Lung (tissue), 11 donors: ENCODE measurements at regions not wholly inside any gene's neighbourhood (a gene's known extent, or its start where the extent isn't known, plus 50 kb on each side); places are given as distances from the start of the nearest gene placed in this dataset.

Experiments
- ATAC-seq: fragments of 200-7000 bp; cut with Tn5 transposase; one replicate; pipeline ENCODE4 v1.9.1; 2020; ENCODE audit warnings: moderate number of reproducible peaks; ENCODE audit not compliant: insufficient read depth, low FRiP score
- DNase-seq, 3 donors: peaks; one replicate each; pipeline ENCODE4 v3.0.0-alpha.2; 2013 to 2017
- H3K27ac ChIP-seq, 2 donors: one replicate each; pipeline ENCODE4 v1.5.1; 2013; ENCODE audit warnings: mild to moderate bottlenecking in 2 of 2, moderate library complexity in 2 of 2, control low read depth in 1 of 2, inconsistent platforms in 1 of 2, low read depth in 1 of 2, low read length in 1 of 2
- H3K27me3 ChIP-seq, 3 donors: one replicate each; pipeline ENCODE4 v1.5.1; 2013; ENCODE audit warnings: low read length in 2 of 3; ENCODE audit not compliant: control insufficient read depth in 3 of 3, insufficient read depth in 3 of 3
- H3K36me3 ChIP-seq, 4 donors: one replicate each; pipeline ENCODE4 v1.5.1; 2013; ENCODE audit warnings: low read length in 4 of 4, mild to moderate bottlenecking in 1 of 4, moderate library complexity in 1 of 4; ENCODE audit not compliant: control insufficient read depth in 4 of 4, insufficient read depth in 4 of 4
- H3K4me1 ChIP-seq, 5 donors: one replicate each; pipeline ENCODE4 v1.5.1; 2013; ENCODE audit warnings: low read length in 5 of 5, mild to moderate bottlenecking in 2 of 5, moderate library complexity in 1 of 5; ENCODE audit not compliant: control insufficient read depth in 5 of 5, insufficient read depth in 5 of 5
- H3K4me3 ChIP-seq: one replicate; pipeline ENCODE4 v1.5.1; 2013; ENCODE audit warnings: mild to moderate bottlenecking, control low read depth, moderate library complexity
- H3K9ac ChIP-seq, 2 donors: one replicate each; pipeline ENCODE4 v1.5.1; 2013; ENCODE audit warnings: low read length in 2 of 2, control low read depth in 1 of 2; ENCODE audit not compliant: insufficient read depth in 1 of 2
- H3K9me3 ChIP-seq, 4 donors: one replicate each; pipeline ENCODE4 v1.5.1; 2013; ENCODE audit warnings: low read length in 3 of 4, mild to moderate bottlenecking in 1 of 4, moderate library complexity in 1 of 4; ENCODE audit not compliant: control insufficient read depth in 4 of 4, insufficient read depth in 3 of 4
- WGBS, 2 donors: extraction: QIAGEN DNeasy Blood & Tissue Kit; methylation state at CpG; one replicate each; pipeline ENCODE4 v1.1.7; 2013; 5-methylcytosine and 5-hydroxymethylcytosine counted together
- TF ChIP-seq, protein P1 (sequence below): IDR thresholded peaks from 2 replicates; pipeline ENCODE4 v1.5.1; 2012; ENCODE audit warnings: mild to moderate bottlenecking; ENCODE audit errors: control extremely low read depth, extremely low read depth
- donor health status: control.
- donor health status: control.
- donor health status: Bipolar disorder and iron deficiency.
- donor health status: healthy.
- donor health status: DM: yes; HTN: yes; CAD: no.

DNA sequence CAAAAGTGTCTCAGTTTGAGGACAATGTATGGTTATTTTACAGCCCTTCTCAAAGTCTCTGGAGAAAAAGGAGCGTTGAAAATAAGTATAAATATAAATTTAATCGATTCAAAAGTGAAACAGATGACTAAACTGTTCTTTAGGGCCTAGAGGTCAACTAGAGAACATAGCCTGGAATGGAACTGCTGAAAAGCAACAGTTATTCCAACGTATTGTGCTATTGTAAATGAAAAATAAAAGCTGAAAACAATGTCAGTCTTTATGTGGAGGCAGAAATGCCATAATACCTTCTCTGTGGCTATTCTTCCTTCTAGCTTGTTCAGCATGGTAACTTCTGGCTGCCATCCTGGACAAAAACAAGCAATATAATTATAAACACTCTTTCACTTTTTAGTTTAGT is 362.5 kb downstream of the ARL4A start:
- Histone ChIP-seq H3K4me3 (no peak overlapping the region), H3K9me3 (no peaks in the 10 kb centered on the region), H3K27ac (no peak overlapping the region), H3K27me3 (no peaks in the 10 kb centered on the region), H3K4me1 (no peaks in the 10 kb centered on the region), H3K36me3 (no peaks in the 10 kb centered on the region), H3K9ac (no peak overlapping the region)
- WGBS, 2 donors, result 79 to 84% methylated on average over 3 of the region's 3 CpGs
- no peak for DNase-seq
- ATAC-seq, result no peak
- TF ChIP-seq, protein P1, sequence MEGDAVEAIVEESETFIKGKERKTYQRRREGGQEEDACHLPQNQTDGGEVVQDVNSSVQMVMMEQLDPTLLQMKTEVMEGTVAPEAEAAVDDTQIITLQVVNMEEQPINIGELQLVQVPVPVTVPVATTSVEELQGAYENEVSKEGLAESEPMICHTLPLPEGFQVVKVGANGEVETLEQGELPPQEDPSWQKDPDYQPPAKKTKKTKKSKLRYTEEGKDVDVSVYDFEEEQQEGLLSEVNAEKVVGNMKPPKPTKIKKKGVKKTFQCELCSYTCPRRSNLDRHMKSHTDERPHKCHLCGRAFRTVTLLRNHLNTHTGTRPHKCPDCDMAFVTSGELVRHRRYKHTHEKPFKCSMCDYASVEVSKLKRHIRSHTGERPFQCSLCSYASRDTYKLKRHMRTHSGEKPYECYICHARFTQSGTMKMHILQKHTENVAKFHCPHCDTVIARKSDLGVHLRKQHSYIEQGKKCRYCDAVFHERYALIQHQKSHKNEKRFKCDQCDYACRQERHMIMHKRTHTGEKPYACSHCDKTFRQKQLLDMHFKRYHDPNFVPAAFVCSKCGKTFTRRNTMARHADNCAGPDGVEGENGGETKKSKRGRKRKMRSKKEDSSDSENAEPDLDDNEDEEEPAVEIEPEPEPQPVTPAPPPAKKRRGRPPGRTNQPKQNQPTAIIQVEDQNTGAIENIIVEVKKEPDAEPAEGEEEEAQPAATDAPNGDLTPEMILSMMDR, result no peak

DNA sequence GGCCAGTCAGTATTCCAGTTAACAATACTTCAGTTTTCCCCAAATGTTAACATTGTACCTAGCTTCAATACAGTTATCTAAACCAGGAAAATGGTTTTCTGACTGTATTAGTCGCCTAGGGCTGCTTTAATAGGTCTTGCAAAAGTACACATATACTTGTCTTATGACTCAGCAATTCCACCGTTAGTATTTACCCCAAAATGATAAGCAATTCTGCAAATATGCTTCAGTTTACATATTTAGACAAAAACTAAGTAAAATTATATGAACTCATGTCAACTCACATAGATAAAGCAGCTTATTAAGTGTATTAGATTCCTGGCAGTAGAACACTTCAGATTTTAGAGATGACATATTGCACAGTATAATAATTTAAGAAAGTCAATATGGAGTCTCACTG is 363.3 kb downstream of the ARL4A start:
- Histone ChIP-seq H3K9me3 (no peaks in the 10 kb centered on the region), H3K36me3 (no peaks in the 10 kb centered on the region), H3K27me3 (no peaks in the 10 kb centered on the region), H3K4me1 (peaks cover 0 to under 1% (median 0%) of the 10 kb centered on the region in 5 donors), H3K4me3 (no peak overlapping the region), H3K27ac (no peak overlapping the region), H3K9ac (no peak overlapping the region)
- DNase-seq, result peak in 1 of 3 donors; percentile 23
- TF ChIP-seq, protein P1, result no peak
- no peak for ATAC-seq
- 43 to 48% methylated on average over 2 of the region's 2 CpGs for WGBS, 2 donors

DNA sequence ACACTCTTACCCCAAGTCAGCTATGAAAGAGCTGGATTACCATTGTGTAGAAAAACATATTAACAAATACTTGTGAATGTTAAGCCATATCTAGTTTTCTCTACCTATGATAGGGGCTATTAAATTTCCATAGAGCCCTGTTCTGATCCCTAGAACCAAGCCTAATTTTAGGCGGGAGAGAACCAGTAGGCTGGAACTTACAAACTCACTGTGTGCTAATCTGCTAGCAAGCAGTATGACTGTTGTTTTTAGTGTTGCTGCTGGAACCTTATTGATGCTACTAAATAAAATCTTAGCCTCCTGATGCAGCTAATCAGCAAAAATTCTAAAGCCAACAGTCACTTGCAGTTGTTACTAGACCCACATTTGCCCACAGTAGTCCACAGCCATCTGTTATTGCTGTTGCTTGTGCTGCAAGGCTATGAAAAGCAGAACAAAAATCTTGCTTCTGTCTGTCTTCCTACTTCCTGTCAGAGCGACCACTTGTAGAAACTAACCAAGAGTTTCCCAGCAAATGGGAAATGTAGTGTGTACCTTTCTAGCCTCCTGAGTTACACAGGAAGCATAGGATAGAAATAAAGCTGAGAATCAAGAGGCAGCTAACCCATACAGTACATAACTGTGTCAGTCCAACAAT is 368.4 kb downstream of the ARL4A start:
- Histone ChIP-seq H3K9me3 (no peaks in the 10 kb centered on the region), H3K27ac (no peak overlapping the region), H3K4me3 (no peak overlapping the region), H3K9ac (no peak overlapping the region), H3K36me3 (no peaks in the 10 kb centered on the region), H3K27me3 (no peaks in the 10 kb centered on the region), H3K4me1 (peaks cover 0 to 2% (median 0%) of the 10 kb centered on the region in 5 donors)
- 60 to 65% methylated on average over 2 of the region's 2 CpGs for WGBS, 2 donors
- no peak for ATAC-seq
- DNase-seq, result no peak
- TF ChIP-seq, protein P1, result no peak
